SK-N-SH (cell line): ENCODE measurements at regions not wholly inside any gene's neighbourhood (a gene's known extent, or its start where the extent isn't known, plus 50 kb on each side); places are given as distances from the start of the nearest gene placed in this dataset.

Experiments used
- CTCF ChIA-PET: fragments of 300-600, 350-600 bp; formaldehyde crosslinking; extraction: SDS; loops from one replicate; lab custom pipeline; 2021; lab: Yijun Ruan, JAX
- POLR2A ChIA-PET: fragments of 350-600 bp; sonication (Branson Sonifier 250); formaldehyde crosslinking; extraction: SDS; loops from one replicate; lab custom pipeline; 2020; ENCODE audit warnings: antibody characterized with exemption, inconsistent platforms; lab: Yijun Ruan, JAX
- DNase-seq: peaks from one replicate; pipeline ENCODE4 v3.0.0; 2012
- H2AFZ ChIP-seq: fragments of 200-600 bp; sonication (generic); 2 replicates; pipeline ENCODE4 v1.8.1; 2016; ENCODE audit warnings: antibody characterized with exemption, mild to moderate bottlenecking, low read depth
- H3F3A ChIP-seq: fragments of 200-600 bp; sonication (generic); replicated peaks from 2 replicates; pipeline ENCODE3; 2016; ENCODE audit warnings: antibody characterized with exemption, mild to moderate bottlenecking; ENCODE audit not compliant: insufficient read depth
- H3K27ac ChIP-seq, 2 experiments: fragments of 200-500 bp in 1 of 2; fragments of 200-600 bp in 1 of 2; sonication (Bioruptor generic) in 1 of 2; sonication (generic), shearing (Covaris generic) in 1 of 2; 2 replicates each; pipeline versions ENCODE4 v1.5.1 to v1.6.1; 2014 to 2016; ENCODE audit warnings: low read depth in 2 of 2, inconsistent platforms in 1 of 2, low read length in 1 of 2, mild to moderate bottlenecking in 1 of 2, mixed read lengths in 1 of 2
- H3K27me3 ChIP-seq: fragments of 200-600 bp; sonication (generic), shearing (Covaris generic); 2 replicates; pipeline ENCODE4 v1.6.1; 2016; ENCODE audit warnings: mixed run types; ENCODE audit not compliant: insufficient read depth
- H3K36me3 ChIP-seq, 2 experiments: fragments of 200-500 bp in 1 of 2; fragments of 200-600 bp in 1 of 2; sonication (Bioruptor generic) in 1 of 2; sonication (generic) in 1 of 2; replicated peaks in 1 of 2; 2 replicates each; pipeline versions ENCODE3 to v1.5.1; 2014 to 2016; ENCODE audit warnings: low read length in 1 of 2, mild to moderate bottlenecking in 1 of 2; ENCODE audit not compliant: insufficient read depth in 2 of 2, control insufficient read depth in 1 of 2
- H3K4me1 ChIP-seq, 2 experiments: fragments of 200-500 bp in 1 of 2; fragments of 200-600 bp in 1 of 2; sonication (Bioruptor generic) in 1 of 2; sonication (generic), shearing (Covaris generic) in 1 of 2; 2 replicates each; pipeline versions ENCODE4 v1.5.1 to v1.6.1; 2014 to 2016; ENCODE audit warnings: low read depth in 1 of 2, low read length in 1 of 2, mixed run types in 1 of 2; ENCODE audit not compliant: insufficient read depth in 2 of 2, control insufficient read depth in 1 of 2
- H3K4me2 ChIP-seq: fragments of 200-600 bp; sonication (generic), shearing (Covaris generic); 2 replicates; pipeline ENCODE4 v1.6.1; 2017; ENCODE audit warnings: mixed run types
- H3K4me3 ChIP-seq, 2 experiments: fragments of 200-500 bp in 1 of 2; fragments of 200-600 bp in 1 of 2; sonication (Bioruptor generic) in 1 of 2; sonication (generic), shearing (Covaris generic) in 1 of 2; 2 replicates each; pipeline versions ENCODE4 v1.5.1 to v1.8.1; 2014 to 2016; ENCODE audit warnings: low read depth in 2 of 2, inconsistent platforms in 1 of 2, low read length in 1 of 2, mild to moderate bottlenecking in 1 of 2, mixed read lengths in 1 of 2, moderate library complexity in 1 of 2
- H3K79me2 ChIP-seq: fragments of 200-600 bp; sonication (generic); 2 replicates; pipeline ENCODE4 v1.8.1; 2017; ENCODE audit warnings: mild to moderate bottlenecking; ENCODE audit not compliant: insufficient read depth
- H3K9ac ChIP-seq: fragments of 200-600 bp; sonication (generic); 2 replicates; pipeline ENCODE4 v1.6.1; 2017; ENCODE audit warnings: mixed run types
- H3K9me2 ChIP-seq: fragments of 200-600 bp; sonication (generic); 2 replicates; pipeline ENCODE4 v1.6.1; 2017; ENCODE audit warnings: mixed run types
- H3K9me3 ChIP-seq: fragments of 200-600 bp; sonication (generic); 2 replicates; pipeline ENCODE4 v1.6.1; 2017; ENCODE audit warnings: mixed run types, mild to moderate bottlenecking, moderate library complexity
- H4K20me1 ChIP-seq: fragments of 200-600 bp; sonication (generic); 2 replicates; pipeline ENCODE4 v1.6.1; 2017; ENCODE audit warnings: mild to moderate bottlenecking, mixed run types; ENCODE audit not compliant: insufficient read depth
- ELF1 ChIP-seq: IDR thresholded peaks from 2 replicates; pipeline ENCODE4 v1.4.0; 2012
- FOXJ3 ChIP-seq: sonication (generic); formaldehyde crosslinking; IDR thresholded peaks from 2 replicates; pipeline ENCODE4 v1.5.1; 2020; ENCODE audit warnings: mild to moderate bottlenecking, missing genetic modification reagents
- GABPA ChIP-seq: IDR thresholded peaks from 2 replicates; pipeline ENCODE4 v1.4.0; 2012; ENCODE audit warnings: low read depth, mild to moderate bottlenecking
- RFX5 ChIP-seq: IDR thresholded peaks from 2 replicates; pipeline ENCODE4 v1.6.1; 2012; ENCODE audit warnings: mild to moderate bottlenecking, improper control_type of control experiment, low read length
- SIN3A ChIP-seq: IDR thresholded peaks from 2 replicates; pipeline ENCODE4 v1.6.1; 2012; ENCODE audit warnings: low read depth, mild to moderate bottlenecking, low read length, moderate library complexity, borderline replicate concordance
- SMC3 ChIP-seq: IDR thresholded peaks from 2 replicates; pipeline ENCODE4 v1.6.1; 2012; ENCODE audit warnings: low read depth, low read length, improper control_type of control experiment
- TCF12 ChIP-seq: IDR thresholded peaks from 2 replicates; pipeline ENCODE4 v1.4.0; 2012
- WGBS: methylation state at CpG from one replicate; pipeline ENCODE4 v1.1.6; 2017; ENCODE audit warnings: low lambda C conversion rate; 5-methylcytosine and 5-hydroxymethylcytosine counted together
- TF ChIP-seq, protein P1 (sequence below): IDR thresholded peaks from 2 replicates; pipeline ENCODE4 v1.4.0; 2012; ENCODE audit warnings: low read depth
- TF ChIP-seq, protein P2 (sequence below): fragments of 150-350 bp; IDR thresholded peaks from 2 replicates; pipeline ENCODE4 v1.6.1; 2017; ENCODE audit warnings: antibody characterized with exemption, low read length, low read depth, borderline replicate concordance
- TF ChIP-seq, protein P3 (sequence below): fragments of 150-350 bp; IDR thresholded peaks from 2 replicates; pipeline ENCODE4 v1.6.1; 2016; ENCODE audit warnings: mild to moderate bottlenecking, low read depth, low read length

DNA sequence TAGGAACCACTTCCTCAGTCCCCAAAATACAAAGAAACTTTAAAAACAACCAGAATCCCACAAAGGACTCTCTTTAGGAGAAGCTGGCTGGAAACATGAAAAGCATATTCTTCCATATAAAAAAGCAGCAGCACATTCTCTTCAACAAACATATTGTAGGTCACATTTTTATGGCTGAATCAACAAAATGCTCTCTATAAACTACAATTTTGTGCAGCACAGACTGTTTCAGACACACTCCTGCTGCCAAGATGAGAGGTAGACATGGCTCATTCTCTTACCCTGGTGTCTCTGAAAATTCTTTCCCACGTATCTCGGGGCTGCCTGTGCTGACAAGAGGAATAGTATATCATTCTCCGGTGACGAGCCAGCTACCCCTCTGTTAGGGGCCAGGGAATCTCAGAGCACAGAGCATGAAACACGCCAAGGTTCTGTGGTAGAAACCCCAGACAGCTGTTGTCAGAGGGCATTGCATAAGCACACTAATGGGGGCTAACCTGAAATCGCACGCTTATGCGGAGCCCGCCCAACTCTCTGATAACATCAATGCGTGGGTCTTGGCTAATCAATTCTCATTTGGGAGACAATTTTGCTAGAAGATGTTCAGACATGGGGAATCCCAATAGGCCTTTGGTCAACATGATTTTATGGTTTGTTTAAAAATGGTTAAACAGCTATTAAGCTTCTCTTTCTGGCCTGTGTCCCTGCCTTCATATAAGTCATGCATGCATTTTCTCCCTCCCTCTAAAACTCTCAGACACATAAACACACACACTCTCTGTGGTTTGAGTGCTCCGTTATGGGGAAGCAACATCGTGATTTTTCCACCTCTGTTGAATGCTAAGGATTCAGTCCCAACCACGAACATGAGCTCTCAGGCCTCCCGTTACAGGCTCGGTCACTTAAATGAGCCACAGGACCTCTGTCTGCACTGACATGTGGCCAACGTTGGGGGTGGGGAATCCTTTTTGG lies 177.5 kb downstream of the INO80D start (continued):
- TF ChIP-seq SMC3 (no peak), RFX5 (no peak), TCF12 (no peak)

DNA sequence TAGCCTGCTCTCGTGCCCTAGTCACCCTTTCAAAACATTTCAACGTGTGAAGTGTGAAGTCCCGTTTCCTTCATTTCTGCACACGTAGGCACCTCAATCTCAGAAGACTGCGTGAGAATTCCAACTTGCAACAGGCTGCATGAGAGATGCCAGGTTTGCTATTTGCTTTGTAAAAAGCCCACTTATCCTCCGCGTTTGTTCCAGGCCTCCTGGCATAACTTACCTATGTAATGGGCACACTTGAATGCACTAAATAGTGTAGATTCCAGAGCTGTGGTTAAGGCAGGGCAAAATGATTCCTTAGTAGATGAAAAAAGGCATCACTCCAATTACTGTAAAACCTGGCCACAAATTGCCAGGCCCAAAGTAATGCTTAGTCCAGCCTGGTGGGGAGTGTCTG lies 179.6 kb downstream of the INO80D start:
- Histone ChIP-seq H3K27me3 (peaks cover 7% of the 10 kb centered on the region; the same call in 1 of the 2 replicates), H3K9ac (no peak overlapping the region), H3K9me3 (no peaks in the 10 kb centered on the region), H3K9me2 (no peaks in the 10 kb centered on the region), H3K4me1 (peaks cover 0 to 13% of the 10 kb centered on the region in 2 experiments; a peak in 2 of 4 replicates), H3K4me2 (no peak overlapping the region), H3K79me2 (no peaks in the 10 kb centered on the region), H3K36me3 (no peaks in the 10 kb centered on the region), H3F3A (no peaks in the 10 kb centered on the region), H3K27ac (no peak overlapping the region), H3K4me3 (no peak overlapping the region), H2AFZ (no peak overlapping the region), H4K20me1 (no peaks in the 10 kb centered on the region)
- ChIA-PET POLR2A (no interaction called here), CTCF (interaction anchor here (1.3 to 2.4 kb wide), 3 partner anchors 17 to 41 kb away, joined by 6 to 9 read pairs (median 8); no protein-coding TSS in a partner anchor)
- WGBS: 86% methylated on average over 7 of the region's 7 CpGs
- TF ChIP-seq TCF12 (no peak), ELF1 (no peak), GABPA (no peak), SIN3A (no peak), FOXJ3 (CRISPR knock-in tag) (no peak)
- TF ChIP-seq, protein P1, sequence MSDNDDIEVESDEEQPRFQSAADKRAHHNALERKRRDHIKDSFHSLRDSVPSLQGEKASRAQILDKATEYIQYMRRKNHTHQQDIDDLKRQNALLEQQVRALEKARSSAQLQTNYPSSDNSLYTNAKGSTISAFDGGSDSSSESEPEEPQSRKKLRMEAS: no peak
- TF ChIP-seq, protein P2, sequence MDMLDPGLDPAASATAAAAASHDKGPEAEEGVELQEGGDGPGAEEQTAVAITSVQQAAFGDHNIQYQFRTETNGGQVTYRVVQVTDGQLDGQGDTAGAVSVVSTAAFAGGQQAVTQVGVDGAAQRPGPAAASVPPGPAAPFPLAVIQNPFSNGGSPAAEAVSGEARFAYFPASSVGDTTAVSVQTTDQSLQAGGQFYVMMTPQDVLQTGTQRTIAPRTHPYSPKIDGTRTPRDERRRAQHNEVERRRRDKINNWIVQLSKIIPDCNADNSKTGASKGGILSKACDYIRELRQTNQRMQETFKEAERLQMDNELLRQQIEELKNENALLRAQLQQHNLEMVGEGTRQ: no peak
- TF ChIP-seq, protein P3, sequence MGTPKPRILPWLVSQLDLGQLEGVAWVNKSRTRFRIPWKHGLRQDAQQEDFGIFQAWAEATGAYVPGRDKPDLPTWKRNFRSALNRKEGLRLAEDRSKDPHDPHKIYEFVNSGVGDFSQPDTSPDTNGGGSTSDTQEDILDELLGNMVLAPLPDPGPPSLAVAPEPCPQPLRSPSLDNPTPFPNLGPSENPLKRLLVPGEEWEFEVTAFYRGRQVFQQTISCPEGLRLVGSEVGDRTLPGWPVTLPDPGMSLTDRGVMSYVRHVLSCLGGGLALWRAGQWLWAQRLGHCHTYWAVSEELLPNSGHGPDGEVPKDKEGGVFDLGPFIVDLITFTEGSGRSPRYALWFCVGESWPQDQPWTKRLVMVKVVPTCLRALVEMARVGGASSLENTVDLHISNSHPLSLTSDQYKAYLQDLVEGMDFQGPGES: no peak
- no peak for DNase-seq

DNA sequence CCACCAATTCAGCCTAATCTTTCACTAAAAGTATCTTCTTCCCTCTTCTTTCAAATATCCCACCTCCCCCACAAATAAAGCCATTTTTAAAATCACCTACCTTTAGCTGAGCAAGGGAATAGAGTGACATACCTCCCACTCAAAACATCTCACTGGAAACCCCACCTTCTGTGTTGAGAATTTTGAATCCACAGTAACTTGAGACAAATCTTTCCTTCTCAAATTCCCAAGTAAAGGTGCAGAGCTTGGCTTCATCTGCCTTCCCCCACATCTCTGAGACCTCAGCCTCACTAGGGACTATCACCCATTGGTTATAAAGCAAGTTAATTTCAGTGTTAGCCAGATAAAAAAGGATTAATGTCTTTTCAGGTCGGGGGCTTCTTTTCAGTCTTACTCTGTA lies 180.4 kb downstream of the INO80D start:
- Histone ChIP-seq H3F3A (no peaks in the 10 kb centered on the region), H3K27me3 (no peaks in the 10 kb centered on the region; the same call in 1 of the 2 replicates), H4K20me1 (no peaks in the 10 kb centered on the region), H2AFZ (no peak overlapping the region), H3K9me2 (no peaks in the 10 kb centered on the region), H3K9me3 (no peaks in the 10 kb centered on the region), H3K79me2 (no peaks in the 10 kb centered on the region), H3K4me3 (no peak overlapping the region), H3K4me2 (no peak overlapping the region), H3K4me1 (peaks cover 0 to 13% of the 10 kb centered on the region in 2 experiments; a peak in 2 of 4 replicates), H3K36me3 (no peaks in the 10 kb centered on the region), H3K27ac (no peak overlapping the region), H3K9ac (no peak overlapping the region)
- ChIA-PET POLR2A (no interaction called here), CTCF (interaction anchor here (1.0 to 1.8 kb wide), 5 partner anchors 10 to 193 kb away, joined by 3 to 9 read pairs (median 4); no protein-coding TSS in a partner anchor)
- TF ChIP-seq GABPA: no peak
- DNase-seq: no peak
- WGBS: 22% methylated on average over 1 of the region's 1 CpG
